IPS-18c (cell line): ENCODE measurements at regions not wholly inside any gene's neighbourhood (a gene's known extent, or its start where the extent isn't known, plus 50 kb on each side); places are given as distances from the start of the nearest gene placed in this dataset.

Source experiments
- H3K4me3 ChIP-seq: 2 replicates; pipeline ENCODE4 v1.7.0; 2013; ENCODE audit warnings: low read depth, mild to moderate bottlenecking, low read length, moderate library complexity; ENCODE audit not compliant: insufficient read depth
- H3K9me3 ChIP-seq: one replicate; pipeline ENCODE4 v1.6.1; 2013; ENCODE audit warnings: mild to moderate bottlenecking, low read length, moderate library complexity; ENCODE audit not compliant: control insufficient read depth, insufficient read depth

DNA sequence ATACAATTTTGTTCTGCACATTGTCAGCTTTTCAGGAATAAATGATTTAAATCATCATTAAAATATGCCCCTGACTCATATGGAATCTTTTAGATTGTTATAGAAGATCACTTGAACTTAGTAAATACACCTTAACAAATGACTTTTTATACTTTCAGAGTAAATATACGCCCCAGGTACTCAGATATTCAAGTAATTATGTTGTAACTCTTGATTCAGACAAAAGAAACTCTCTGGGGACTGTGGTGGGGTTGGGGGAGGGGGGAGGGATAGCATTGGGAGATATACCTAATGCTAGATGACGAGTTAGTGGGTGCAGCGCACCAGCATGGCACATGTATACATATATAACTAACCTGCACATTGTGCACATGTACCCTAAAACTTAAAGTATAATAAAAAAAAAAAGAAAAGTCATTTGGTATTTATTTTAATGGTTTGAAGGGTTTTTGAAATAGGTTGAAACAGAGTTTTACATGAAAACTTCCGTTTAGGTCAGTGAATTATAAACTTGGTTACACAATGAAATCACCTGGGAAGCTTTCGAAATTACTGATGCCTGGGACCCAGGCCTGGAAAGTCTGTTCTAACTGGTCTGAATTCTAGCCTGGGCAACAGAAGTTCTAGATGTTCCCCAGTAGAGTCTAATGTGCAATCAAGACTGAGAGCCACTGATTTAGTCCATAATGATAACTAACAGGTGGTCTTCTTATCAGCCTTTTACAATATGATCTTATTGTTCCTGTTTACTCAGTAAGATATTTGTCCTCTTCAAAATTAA lies 320.5 kb upstream of the NR5A2 start:
- no peaks in the 10 kb centered on the region for H3K9me3 ChIP-seq
- H3K4me3 ChIP-seq, result no peak overlapping the region

- Histone ChIP-seq H3K4me3 (no peak overlapping the region), H3K9me3 (no peaks in the 10 kb centered on the region)
These were observed 316.5 kb upstream of the NR5A2 start for GRCh38 chr1:199710974-199711373.

GRCh38 chr1:199716729-199717128 lies 310.8 kb upstream of the NR5A2 start:
- Histone ChIP-seq H3K4me3 (no peak overlapping the region), H3K9me3 (no peaks in the 10 kb centered on the region)

DNA sequence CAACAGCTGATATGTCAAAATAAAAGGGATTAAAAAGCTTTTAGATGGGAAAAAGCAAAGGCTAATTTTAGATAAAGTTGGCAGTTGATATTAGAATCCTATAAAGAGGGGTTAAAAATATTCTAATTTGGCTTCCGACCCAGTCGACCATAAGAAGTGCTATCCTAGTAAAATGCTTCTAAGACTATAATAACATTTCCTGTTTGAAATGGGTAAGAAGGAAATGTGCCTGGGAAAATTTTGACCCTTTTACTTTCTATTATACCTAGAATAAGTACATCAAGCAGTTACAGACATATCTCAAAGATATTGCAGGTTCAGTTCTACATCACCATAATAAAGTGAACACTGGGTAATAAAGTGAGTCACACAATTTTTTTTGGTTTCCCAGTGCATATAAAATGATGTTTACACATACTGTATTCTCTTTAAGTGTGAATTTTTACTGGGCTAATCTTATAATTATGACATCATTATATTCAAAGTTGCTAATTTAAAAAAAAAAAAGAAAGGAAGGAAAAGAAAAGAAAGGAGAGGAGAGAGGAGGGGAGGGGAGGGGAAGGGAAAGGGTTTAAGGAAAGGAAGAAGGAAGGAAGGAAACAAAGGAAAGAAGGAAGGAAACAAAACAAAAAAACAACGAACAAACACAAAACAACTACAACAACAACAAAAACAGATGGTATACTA lies 308.2 kb upstream of the NR5A2 start:
- H3K4me3 ChIP-seq, result no peak overlapping the region

GRCh38 chr1:199720496-199720895 lies 307.0 kb upstream of the NR5A2 start:
- H3K4me3 ChIP-seq, result no peak overlapping the region
- H3K9me3 ChIP-seq, result no peaks in the 10 kb centered on the region

More for the DNA sequence above, 308.2 kb upstream of the NR5A2 start:
- no peaks in the 10 kb centered on the region for H3K9me3 ChIP-seq

- no peak overlapping the region for H3K4me3 ChIP-seq
These were observed 306.5 kb upstream of the NR5A2 start for GRCh38 chr1:199721001-199721400.

DNA sequence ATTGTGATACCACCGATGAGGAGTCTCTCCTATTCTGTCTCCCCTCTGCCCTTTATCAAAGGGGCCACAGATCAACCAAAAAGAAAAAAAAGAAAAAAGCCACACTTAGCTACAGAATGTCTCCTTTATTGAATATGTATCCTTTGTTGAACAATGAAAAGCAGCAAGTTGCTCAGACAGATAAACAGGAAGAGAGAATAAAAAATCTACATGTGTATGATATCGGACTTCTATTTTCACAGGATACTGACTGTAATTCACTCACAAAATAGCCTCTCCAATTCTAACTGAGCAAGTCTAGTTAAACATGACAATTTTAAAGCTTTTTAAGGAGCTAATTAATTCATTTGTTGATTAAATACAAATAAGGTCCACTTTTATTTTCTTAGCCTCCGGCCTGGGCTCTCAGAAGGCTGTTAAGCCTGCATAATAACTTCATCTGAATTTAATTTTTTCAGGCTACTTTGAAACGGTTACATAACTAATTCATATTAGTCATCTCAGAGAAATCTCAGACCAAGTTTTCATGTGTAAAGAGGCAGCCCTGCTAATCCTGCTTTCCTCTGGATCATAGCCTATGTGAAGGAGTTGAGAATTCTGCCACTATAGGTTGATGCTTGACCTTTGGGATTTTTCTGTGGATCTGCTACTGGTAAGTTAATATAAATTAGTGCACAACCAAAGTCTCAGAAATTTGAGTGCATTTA lies 304.1 kb upstream of the NR5A2 start:
- no peaks in the 10 kb centered on the region for H3K9me3 ChIP-seq

More at GRCh38 chr1:199721001-199721400, 306.5 kb upstream of the NR5A2 start:
- no peaks in the 10 kb centered on the region for H3K9me3 ChIP-seq

DNA sequence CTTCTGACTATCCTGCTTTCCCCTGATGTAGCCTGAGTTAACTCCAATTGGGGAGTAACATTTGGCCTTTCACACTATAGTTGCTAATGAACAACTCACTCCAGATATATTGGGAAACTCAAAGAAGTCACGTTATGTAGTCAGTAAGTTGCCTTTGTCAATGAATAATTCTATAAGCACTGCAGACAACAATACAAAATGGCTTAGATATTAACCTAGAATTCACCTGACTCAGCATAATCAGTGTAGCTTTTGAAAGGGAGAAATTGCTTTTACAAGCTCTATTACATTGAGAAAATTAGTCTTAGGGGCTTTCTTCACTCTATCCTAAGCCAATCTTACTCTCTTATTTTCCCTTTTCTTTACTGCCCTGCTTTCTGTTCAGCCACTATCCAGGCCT lies 303.5 kb upstream of the NR5A2 start:
- Histone ChIP-seq H3K4me3 (no peak overlapping the region), H3K9me3 (no peaks in the 10 kb centered on the region)

More for the DNA sequence above, 304.1 kb upstream of the NR5A2 start:
- no peak overlapping the region for H3K4me3 ChIP-seq

DNA sequence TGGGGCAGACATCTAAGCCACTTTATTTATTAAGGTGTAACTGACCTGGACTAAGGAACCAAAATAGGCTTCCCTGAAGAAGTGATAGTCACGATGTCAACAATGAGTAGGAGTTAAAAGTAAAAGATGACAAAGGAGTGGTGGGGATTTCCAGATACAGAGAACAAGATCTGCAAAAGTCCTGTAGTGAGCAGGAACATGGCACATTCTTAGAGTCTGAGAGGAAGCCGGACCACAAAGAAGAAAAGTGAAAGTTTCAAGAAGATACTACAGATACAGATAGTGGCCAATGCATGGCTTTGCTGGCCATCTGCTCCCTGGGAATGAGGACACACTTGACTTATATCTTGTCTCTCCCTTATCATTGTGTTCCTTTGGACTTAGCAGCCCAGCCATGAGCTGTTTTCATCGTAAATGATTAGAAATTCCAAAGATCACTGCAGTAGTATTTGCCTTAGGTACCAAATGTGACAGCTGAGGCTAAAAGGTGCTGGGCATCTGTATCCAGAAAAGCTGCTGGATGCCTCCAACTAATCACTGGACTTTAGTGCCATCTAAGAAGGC lies 302.4 kb upstream of the NR5A2 start:
- no peak overlapping the region for H3K4me3 ChIP-seq
- no peaks in the 10 kb centered on the region for H3K9me3 ChIP-seq

- no peak overlapping the region for H3K4me3 ChIP-seq
- no peaks in the 10 kb centered on the region for H3K9me3 ChIP-seq
These were observed 299.8 kb upstream of the NR5A2 start for GRCh38 chr1:199727682-199728081.

DNA sequence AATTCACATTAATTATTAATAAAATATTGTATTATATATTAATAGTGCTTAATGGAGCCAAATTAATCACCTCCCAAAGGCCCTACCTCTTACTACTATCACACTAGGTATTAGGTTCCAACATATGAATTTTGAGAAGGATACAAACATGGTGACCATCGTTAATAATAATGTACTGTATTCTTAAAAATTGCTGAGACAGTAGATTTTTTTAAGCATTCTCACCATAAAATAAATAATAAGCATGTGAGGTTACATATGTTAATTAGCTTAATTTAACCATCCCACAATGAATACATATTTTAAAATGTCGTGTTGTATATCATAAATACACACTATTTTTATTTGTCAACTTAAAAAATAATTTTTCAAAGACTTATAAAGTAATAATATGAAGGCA lies 299.2 kb upstream of the NR5A2 start:
- Histone ChIP-seq H3K9me3 (no peaks in the 10 kb centered on the region), H3K4me3 (no peak overlapping the region)

- Histone ChIP-seq H3K4me3 (no peak overlapping the region), H3K9me3 (no peaks in the 10 kb centered on the region)
These were observed 294.4 kb upstream of the NR5A2 start for GRCh38 chr1:199733125-199733524.

DNA sequence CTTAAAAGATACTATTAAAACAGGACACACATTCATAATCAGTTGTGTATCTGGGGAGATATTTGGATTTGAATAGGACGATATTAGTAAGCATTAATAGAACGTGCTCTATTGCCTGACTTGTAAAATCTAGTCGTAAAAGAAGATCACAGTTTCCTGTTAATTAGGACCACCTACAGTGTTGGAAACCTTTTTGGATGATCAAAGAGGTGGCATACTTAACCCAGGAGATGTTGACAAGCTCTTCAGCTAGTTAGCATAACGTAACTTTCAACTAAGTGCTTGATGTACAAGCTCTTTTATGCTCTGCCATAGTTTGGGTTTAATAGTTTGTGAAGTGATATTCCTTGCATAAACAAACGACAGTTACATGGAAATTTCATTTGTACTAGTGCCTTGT lies 293.3 kb upstream of the NR5A2 start:
- Histone ChIP-seq H3K4me3 (no peak overlapping the region), H3K9me3 (no peaks in the 10 kb centered on the region)

- no peak overlapping the region for H3K4me3 ChIP-seq
- H3K9me3 ChIP-seq, result no peaks in the 10 kb centered on the region
These were observed 291.9 kb upstream of the NR5A2 start for GRCh38 chr1:199735660-199736059.

- H3K4me3 ChIP-seq, result no peak overlapping the region
- H3K9me3 ChIP-seq, result no peaks in the 10 kb centered on the region
These were observed 290.9 kb upstream of the NR5A2 start for GRCh38 chr1:199736646-199737045.

- H3K4me3 ChIP-seq, result no peak overlapping the region
- H3K9me3 ChIP-seq, result no peaks in the 10 kb centered on the region
These were observed 285.9 kb upstream of the NR5A2 start for GRCh38 chr1:199741586-199741985.

- H3K9me3 ChIP-seq, result no peaks in the 10 kb centered on the region
- H3K4me3 ChIP-seq, result no peak overlapping the region
These were observed 285.0 kb upstream of the NR5A2 start for GRCh38 chr1:199742547-199742946.

GRCh38 chr1:199743227-199743626 lies 284.3 kb upstream of the NR5A2 start:
- Histone ChIP-seq H3K4me3 (no peak overlapping the region), H3K9me3 (no peaks in the 10 kb centered on the region)
